ENCODE measurements at regions not wholly inside any gene's neighbourhood (a gene's known extent, or its start where the extent isn't known, plus 50 kb on each side); places are given as distances from the start of the nearest gene placed in this dataset.

DNA sequence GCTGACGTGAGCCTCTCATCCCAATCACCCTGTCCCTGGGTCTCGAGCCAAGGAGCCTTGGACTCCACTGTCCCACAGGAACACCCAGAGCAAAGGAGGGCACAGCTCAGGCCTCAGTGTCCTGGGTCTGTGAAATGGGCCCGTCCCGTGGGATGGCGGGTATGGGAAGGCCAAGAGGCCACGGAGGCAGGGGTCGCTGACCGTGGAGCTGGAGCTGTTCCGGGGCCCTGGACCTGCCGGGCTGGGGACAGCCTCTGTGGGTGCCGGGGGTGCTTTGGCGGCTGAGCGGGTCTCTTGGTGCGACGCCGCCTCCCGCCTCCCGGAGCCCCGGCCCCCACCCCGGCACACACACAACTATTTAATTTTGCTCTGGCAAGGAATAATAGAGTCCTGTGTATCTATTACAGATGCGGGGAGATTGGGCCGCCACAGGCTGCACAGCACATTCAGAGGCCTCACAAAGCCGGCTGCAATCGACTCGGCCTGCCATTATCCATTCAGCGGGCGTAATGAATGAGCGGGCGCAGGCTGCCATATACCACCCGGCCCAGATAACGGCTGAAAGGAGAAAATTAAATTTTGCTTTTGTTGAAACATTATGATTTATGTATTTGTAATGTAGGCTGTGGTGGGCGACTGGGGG lies 83.9 kb upstream of the NKX1-1 start:
- no peaks in the 10 kb centered on the region for H3K36me3 ChIP-seq
- TF ChIP-seq POLR2A (IDR thresholded peaks at IDR 0.05): no peak
- TF ChIP-seq, protein P1, sequence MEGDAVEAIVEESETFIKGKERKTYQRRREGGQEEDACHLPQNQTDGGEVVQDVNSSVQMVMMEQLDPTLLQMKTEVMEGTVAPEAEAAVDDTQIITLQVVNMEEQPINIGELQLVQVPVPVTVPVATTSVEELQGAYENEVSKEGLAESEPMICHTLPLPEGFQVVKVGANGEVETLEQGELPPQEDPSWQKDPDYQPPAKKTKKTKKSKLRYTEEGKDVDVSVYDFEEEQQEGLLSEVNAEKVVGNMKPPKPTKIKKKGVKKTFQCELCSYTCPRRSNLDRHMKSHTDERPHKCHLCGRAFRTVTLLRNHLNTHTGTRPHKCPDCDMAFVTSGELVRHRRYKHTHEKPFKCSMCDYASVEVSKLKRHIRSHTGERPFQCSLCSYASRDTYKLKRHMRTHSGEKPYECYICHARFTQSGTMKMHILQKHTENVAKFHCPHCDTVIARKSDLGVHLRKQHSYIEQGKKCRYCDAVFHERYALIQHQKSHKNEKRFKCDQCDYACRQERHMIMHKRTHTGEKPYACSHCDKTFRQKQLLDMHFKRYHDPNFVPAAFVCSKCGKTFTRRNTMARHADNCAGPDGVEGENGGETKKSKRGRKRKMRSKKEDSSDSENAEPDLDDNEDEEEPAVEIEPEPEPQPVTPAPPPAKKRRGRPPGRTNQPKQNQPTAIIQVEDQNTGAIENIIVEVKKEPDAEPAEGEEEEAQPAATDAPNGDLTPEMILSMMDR (IDR thresholded peaks at IDR 0.05): no peak
- peaks cover 0 to 4% (median under 1%) of the 10 kb centered on the region in 4 donors for H3K9me3 ChIP-seq
- peak in 1 of 3 donors; percentile 22 for DNase-seq
- H3K4me1 ChIP-seq: no peaks in the 10 kb centered on the region
- H3K27me3 ChIP-seq: peaks cover 0 to 4% of the 10 kb centered on the region in 2 donors
- no peak overlapping the region for H3K27ac ChIP-seq
- H3K4me3 ChIP-seq: no peak overlapping the region

DNA sequence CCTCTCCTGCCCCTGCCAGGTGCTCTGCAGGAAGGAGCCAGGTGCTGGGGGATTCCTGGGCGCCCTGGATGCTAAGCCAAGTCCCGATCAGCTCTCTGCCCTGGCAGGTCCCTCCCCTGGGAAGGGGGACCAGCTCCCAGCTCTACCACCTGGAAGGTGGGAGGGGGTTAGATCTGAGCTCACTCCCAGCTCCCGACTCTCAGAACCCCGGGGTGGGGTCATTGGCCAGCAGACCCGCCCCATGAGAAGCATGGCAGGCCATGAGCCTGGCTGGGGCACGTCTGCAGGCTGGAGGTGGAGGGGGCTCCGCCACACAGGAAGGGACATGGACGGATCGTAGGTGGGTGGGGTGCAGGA lies 83.4 kb upstream of the NKX1-1 start:
- DNase-seq: peak in 1 of 3 donors; percentile 18
- TF ChIP-seq POLR2A (IDR thresholded peaks at IDR 0.05): no peak
- TF ChIP-seq, protein P1 (IDR thresholded peaks at IDR 0.05): no peak
- Histone ChIP-seq H3K27me3 (peaks cover 0 to 4% of the 10 kb centered on the region in 2 donors), H3K9me3 (peaks cover 0 to 4% (median 2%) of the 10 kb centered on the region in 4 donors), H3K4me3 (no peak overlapping the region), H3K27ac (no peak overlapping the region), H3K36me3 (no peaks in the 10 kb centered on the region), H3K4me1 (no peaks in the 10 kb centered on the region)

DNA sequence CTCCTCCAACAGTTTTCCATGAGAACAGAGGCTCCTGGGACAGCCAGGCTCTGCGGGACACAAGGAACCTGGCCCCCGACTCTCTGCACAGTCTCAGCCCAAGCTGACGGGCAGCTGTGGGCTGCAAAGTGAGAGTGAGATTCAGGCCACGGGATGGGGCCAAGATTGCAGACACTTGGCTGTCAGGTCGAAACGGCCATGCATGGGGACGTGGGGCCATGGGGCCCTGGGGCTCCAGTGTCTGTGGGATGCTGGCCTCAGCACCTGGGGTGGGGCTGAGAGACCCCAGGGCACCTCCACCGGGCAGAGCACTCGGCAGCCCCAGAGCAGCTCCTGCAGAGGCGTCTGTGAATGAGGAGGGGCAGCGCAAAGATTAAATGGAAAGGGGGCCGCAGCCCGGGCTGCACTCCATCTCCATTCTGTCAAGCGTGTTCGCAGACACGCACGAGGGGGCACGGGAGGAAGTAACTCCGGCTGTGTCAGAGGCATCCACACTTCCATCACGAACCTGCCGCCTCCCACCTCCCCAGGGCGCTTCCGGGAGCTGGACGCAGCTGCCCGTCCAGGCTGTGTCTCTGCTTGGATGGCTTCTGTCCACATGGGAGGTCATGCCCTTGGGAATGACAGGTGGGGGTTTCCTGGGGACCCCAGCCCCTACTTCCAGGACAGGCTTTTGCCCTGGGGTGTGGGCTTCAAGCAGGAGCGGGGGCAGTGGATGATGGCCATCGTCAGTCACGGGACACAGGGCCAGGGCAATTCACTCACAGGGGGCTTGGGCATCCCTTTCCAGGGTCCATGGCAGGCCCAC lies 82.8 kb upstream of the NKX1-1 start:
- Histone ChIP-seq H3K27ac (no peak overlapping the region), H3K4me1 (no peaks in the 10 kb centered on the region), H3K9me3 (peaks cover 0 to 4% (median 2%) of the 10 kb centered on the region in 4 donors), H3K36me3 (no peaks in the 10 kb centered on the region), H3K4me3 (no peak overlapping the region), H3K27me3 (peaks cover 0 to 4% of the 10 kb centered on the region in 2 donors)
- peak in 1 of 3 donors; percentile 27 for DNase-seq
- TF ChIP-seq, protein P1 (IDR thresholded peaks at IDR 0.05): no peak
- TF ChIP-seq POLR2A (IDR thresholded peaks at IDR 0.05): no peak

DNA sequence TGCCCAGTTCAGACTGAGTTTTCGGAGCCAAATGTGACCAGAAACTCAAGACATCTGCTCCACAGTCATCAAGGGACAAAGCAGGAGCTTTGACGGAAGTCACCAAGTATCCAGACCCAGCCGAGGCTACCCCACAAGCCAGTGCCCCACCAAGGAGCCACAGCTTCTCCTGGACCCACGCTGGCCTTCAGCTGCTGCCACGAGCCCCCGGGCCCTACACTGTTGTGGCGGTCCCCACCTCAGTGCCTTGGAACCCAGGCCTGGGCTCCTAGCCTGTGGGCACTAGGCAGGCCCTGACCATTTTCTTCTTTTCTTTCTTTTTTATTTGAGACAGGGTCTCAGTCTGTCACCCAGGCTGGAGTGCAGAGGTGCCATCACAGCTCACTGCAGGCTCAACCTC lies 82.1 kb upstream of the NKX1-1 start:
- Histone ChIP-seq H3K36me3 (no peaks in the 10 kb centered on the region), H3K9me3 (peaks cover 0 to 4% (median 2%) of the 10 kb centered on the region in 4 donors), H3K27ac (no peak overlapping the region), H3K27me3 (peaks cover 0 to 4% of the 10 kb centered on the region in 2 donors), H3K4me1 (no peaks in the 10 kb centered on the region), H3K4me3 (no peak overlapping the region)
- no peak for TF ChIP-seq POLR2A (IDR thresholded peaks at IDR 0.05)
- TF ChIP-seq, protein P1 (IDR thresholded peaks at IDR 0.05): no peak
- DNase-seq: no peak

DNA sequence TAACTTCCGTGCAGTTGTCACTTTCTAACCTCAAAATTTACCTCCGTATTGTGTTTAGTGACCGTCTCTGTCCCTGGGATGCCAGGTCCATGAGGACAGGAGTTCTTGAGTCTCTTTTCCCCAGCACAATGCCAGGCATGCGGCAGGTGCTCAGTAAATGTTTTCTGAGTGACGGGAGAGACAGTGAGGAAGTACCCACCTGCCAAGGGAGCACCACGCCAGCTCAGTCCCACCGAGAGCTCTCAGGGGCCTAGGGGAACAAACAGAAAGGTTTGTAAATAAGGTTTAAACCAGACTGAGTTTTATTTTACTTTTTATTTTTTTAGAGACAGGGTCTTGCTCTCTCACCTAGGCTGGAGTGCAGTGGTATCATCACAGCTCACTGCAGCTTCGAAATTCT lies 81.5 kb upstream of the NKX1-1 start:
- Histone ChIP-seq H3K4me3 (no peak overlapping the region), H3K36me3 (no peaks in the 10 kb centered on the region), H3K27me3 (peaks cover 0 to 4% of the 10 kb centered on the region in 2 donors), H3K4me1 (no peaks in the 10 kb centered on the region), H3K9me3 (peaks cover 0 to 4% (median 2%) of the 10 kb centered on the region in 4 donors), H3K27ac (no peak overlapping the region)
- no peak for DNase-seq
- no peak for TF ChIP-seq POLR2A (IDR thresholded peaks at IDR 0.05)
- TF ChIP-seq, protein P1 (IDR thresholded peaks at IDR 0.05): no peak

Measured in Peyer's patch (tissue), 4 donors.